ENCODE measurements at regions not wholly inside any gene's neighbourhood (a gene's known extent, or its start where the extent isn't known, plus 50 kb on each side); places are given as distances from the start of the nearest gene placed in this dataset.

DNA sequence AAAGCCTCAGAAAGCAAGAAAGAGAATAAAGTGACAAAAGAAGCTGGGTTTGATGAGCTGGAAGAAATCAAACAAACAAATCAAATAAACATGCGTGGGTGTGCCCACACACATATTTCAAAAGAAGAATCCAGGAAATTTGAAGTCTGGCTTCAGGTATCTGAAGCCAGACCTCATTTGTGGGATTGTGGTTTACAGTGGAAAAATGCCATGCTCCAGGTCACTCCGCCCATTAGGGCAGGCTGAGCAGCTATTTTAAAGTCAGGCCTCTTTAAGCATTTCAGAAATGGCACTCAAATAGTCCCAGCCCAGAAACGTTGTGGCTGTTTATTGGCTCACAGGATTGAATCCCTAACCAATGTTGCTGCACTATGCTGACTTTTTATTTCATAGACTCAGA, 226.1 kb upstream of the F9 start:
- DNase-seq, result no peak
- H3K79me2 ChIP-seq (ENCODE audit: insufficient read depth, low read length), result no peaks in the 10 kb centered on the region
- no peak overlapping the region for H4K5ac ChIP-seq (ENCODE audit: insufficient read length, low read depth, low read length)
- no peak overlapping the region for H4K91ac ChIP-seq (ENCODE audit: insufficient read length, low read depth, low read length)
- H3K14ac ChIP-seq (ENCODE audit: insufficient read depth, low read length), result no peak overlapping the region
- no peak overlapping the region for H3K56ac ChIP-seq (ENCODE audit: insufficient read length, low read depth, low read length)
- no peaks in the 10 kb centered on the region for H3K27me3 ChIP-seq (ENCODE audit: insufficient read depth, low read length)
- no peak overlapping the region for H2BK5ac ChIP-seq (ENCODE audit: insufficient read length, low read length)
- no CpG with 5 or more reads among the region's 3 CpGs for WGBS (ENCODE audit: extremely low coverage, insufficient read length, low lambda C conversion rate)
- no peak overlapping the region for H3K9ac ChIP-seq (ENCODE audit: extremely low read depth, insufficient read length, low read length)
- peaks cover 1% of the 10 kb centered on the region; the same call in 1 of the 2 replicates for H3K27me3 Mint-ChIP-seq (ENCODE audit: low read depth)
- H4K8ac ChIP-seq (replicated peaks; ENCODE audit: insufficient read length, low read depth, low read length), result no peak overlapping the region
- no peak overlapping the region for H2AK5ac ChIP-seq (ENCODE audit: insufficient read length, low read length)
- TF ChIP-seq, protein P1, sequence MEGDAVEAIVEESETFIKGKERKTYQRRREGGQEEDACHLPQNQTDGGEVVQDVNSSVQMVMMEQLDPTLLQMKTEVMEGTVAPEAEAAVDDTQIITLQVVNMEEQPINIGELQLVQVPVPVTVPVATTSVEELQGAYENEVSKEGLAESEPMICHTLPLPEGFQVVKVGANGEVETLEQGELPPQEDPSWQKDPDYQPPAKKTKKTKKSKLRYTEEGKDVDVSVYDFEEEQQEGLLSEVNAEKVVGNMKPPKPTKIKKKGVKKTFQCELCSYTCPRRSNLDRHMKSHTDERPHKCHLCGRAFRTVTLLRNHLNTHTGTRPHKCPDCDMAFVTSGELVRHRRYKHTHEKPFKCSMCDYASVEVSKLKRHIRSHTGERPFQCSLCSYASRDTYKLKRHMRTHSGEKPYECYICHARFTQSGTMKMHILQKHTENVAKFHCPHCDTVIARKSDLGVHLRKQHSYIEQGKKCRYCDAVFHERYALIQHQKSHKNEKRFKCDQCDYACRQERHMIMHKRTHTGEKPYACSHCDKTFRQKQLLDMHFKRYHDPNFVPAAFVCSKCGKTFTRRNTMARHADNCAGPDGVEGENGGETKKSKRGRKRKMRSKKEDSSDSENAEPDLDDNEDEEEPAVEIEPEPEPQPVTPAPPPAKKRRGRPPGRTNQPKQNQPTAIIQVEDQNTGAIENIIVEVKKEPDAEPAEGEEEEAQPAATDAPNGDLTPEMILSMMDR (conservative IDR thresholded peaks at IDR 0.05), result no peak
- peaks cover 6 to 9% of the 10 kb centered on the region in 2 experiments for H3K4me1 Mint-ChIP-seq
- no peaks in the 10 kb centered on the region for H4K20me1 ChIP-seq (ENCODE audit: control insufficient read depth, insufficient read depth, insufficient read length)
- no peak overlapping the region for H3K4ac ChIP-seq (ENCODE audit: low read depth, low read length)
- peaks cover 35 to 38% of the 10 kb centered on the region in 2 experiments for H3K9me3 Mint-ChIP-seq
- no peak overlapping the region for H3K4me2 ChIP-seq (ENCODE audit: insufficient read depth, insufficient read length, low read length)
- H3K4me1 ChIP-seq (ENCODE audit: insufficient read depth, low read length), result no peaks in the 10 kb centered on the region
- no peak overlapping the region for H3K23ac ChIP-seq (ENCODE audit: insufficient read length, low read depth, low read length)
- no peaks in the 10 kb centered on the region for H3K23me2 ChIP-seq (ENCODE audit: insufficient read length, low read depth, low read length, poor library complexity, severe bottlenecking)
- H3K36me3 Mint-ChIP-seq (ENCODE audit: insufficient read depth in 1 of 3, low read depth in 3 of 3), result peaks cover 20 to 36% (median 29%) of the 10 kb centered on the region in 3 experiments
- no peak overlapping the region for H3K18ac ChIP-seq (ENCODE audit: insufficient read length, low read depth, low read length)
- no peak overlapping the region for H2BK120ac ChIP-seq (ENCODE audit: low read depth, low read length, poor library complexity, severe bottlenecking)
- H3K27ac Mint-ChIP-seq, result no peak overlapping the region
- no peak overlapping the region for H2AFZ ChIP-seq (ENCODE audit: low read length)
- no peak overlapping the region for H3K27ac ChIP-seq (ENCODE audit: insufficient read length, low read depth, low read length)
- H3K4me3 Mint-ChIP-seq, result no peak overlapping the region
- H3T11ph ChIP-seq (ENCODE audit: low read length), result no peak overlapping the region
- H2BK15ac ChIP-seq (ENCODE audit: low read depth, low read length), result no peak overlapping the region
- no peaks in the 10 kb centered on the region for H3K79me1 ChIP-seq (ENCODE audit: insufficient read depth, low read depth, low read length, poor library complexity, severe bottlenecking)
- peaks cover 23% of the 10 kb centered on the region for H3K9me3 ChIP-seq (ENCODE audit: control insufficient read depth, low read depth, low read length)
- H2BK12ac ChIP-seq (ENCODE audit: insufficient read length, low read depth, low read length), result no peak overlapping the region
- H2BK20ac ChIP-seq (ENCODE audit: low read depth, low read length, poor library complexity, severe bottlenecking), result no peak overlapping the region
